Glutamatergic neuron (in vitro differentiated cells): ENCODE measurements at regions not wholly inside any gene's neighbourhood (a gene's known extent, or its start where the extent isn't known, plus 50 kb on each side); places are given as distances from the start of the nearest gene placed in this dataset.

Experiments
- DNase-seq: peaks from one replicate; pipeline ENCODE4 v3.0.0; 2022
- H3K27ac Mint-ChIP-seq: one replicate; pipeline ENCODE4 v1.8.0; 2020; ENCODE audit warnings: mild to moderate bottlenecking, mixed read lengths, inconsistent platforms; ENCODE audit not compliant: unreplicated experiment
- H3K27me3 Mint-ChIP-seq: one replicate; pipeline ENCODE4 v1.8.0; 2020; ENCODE audit warnings: mild to moderate bottlenecking, moderate library complexity, mixed read lengths, inconsistent platforms; ENCODE audit not compliant: unreplicated experiment
- H3K36me3 Mint-ChIP-seq: one replicate; pipeline ENCODE4 v1.8.0; 2020; ENCODE audit warnings: mild to moderate bottlenecking, mixed read lengths, inconsistent platforms; ENCODE audit not compliant: unreplicated experiment
- H3K4me1 Mint-ChIP-seq: one replicate; pipeline ENCODE4 v1.8.0; 2020; ENCODE audit warnings: mild to moderate bottlenecking, low read depth, mixed read lengths, inconsistent platforms; ENCODE audit not compliant: unreplicated experiment
- H3K4me3 Mint-ChIP-seq: one replicate; pipeline ENCODE4 v1.8.0; 2020; ENCODE audit warnings: mild to moderate bottlenecking, mixed read lengths, inconsistent platforms; ENCODE audit not compliant: unreplicated experiment
- H3K9me3 Mint-ChIP-seq: one replicate; pipeline ENCODE4 v1.8.0; 2020; ENCODE audit warnings: mild to moderate bottlenecking, moderate library complexity, mixed read lengths, inconsistent platforms; ENCODE audit not compliant: unreplicated experiment
- CTCF ChIP-seq: fragments of 200-600 bp; sonication (generic); IDR thresholded peaks from one replicate; pipeline ENCODE4 v1.5.0; 2021; ENCODE audit not compliant: partially characterized antibody, unreplicated experiment

DNA sequence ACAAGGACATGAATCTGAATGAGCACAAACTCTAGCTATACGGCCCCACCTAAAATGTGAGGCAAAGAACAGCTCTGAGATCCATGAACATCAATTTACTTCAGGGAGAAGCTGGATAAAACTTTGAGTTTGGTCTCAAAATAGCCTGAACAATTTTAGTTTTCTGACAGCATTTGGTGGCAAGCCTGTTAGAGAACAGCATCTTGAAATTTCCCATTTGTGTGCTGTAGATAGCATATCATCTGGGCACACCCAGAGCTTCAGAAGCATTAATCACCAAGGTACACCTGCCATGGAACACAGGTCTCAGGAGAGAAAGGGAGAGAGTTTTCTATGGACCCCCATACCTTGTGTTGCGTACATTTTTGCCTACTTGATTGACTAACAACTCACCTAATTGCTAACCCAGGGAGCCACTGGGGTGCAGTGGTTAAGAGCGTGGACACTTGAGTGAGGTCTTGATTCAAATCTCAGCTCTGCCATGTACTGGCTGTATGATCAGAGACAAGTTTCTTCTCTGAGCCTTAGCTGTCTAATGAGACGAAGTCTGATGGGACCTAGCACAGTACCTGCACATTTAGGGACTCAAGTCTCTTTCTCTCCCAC is 264.9 kb downstream of the PIK3R1 start:
- Mint-ChIP-seq H3K4me1 (peaks cover 42% of the 10 kb centered on the region), H3K36me3 (no peaks in the 10 kb centered on the region), H3K27ac (no peak overlapping the region), H3K9me3 (no peaks in the 10 kb centered on the region), H3K27me3 (peaks cover 7% of the 10 kb centered on the region), H3K4me3 (no peak overlapping the region)
- DNase-seq = no peak
- TF ChIP-seq CTCF = no peak

- no peaks in the 10 kb centered on the region for H3K36me3 Mint-ChIP-seq
- peak overlapping the region; percentile 64 for H3K27ac Mint-ChIP-seq
- H3K4me1 Mint-ChIP-seq = peaks cover 42% of the 10 kb centered on the region
- peaks cover 5% of the 10 kb centered on the region for H3K27me3 Mint-ChIP-seq
- no peak for TF ChIP-seq CTCF
- peak overlapping the region; percentile 18 for H3K4me3 Mint-ChIP-seq
- no peaks in the 10 kb centered on the region for H3K9me3 Mint-ChIP-seq
- peak; percentile 18 for DNase-seq
Measured at GRCh38 chr5:68482199-68482598, 266.6 kb downstream of the PIK3R1 start.

- no peak for TF ChIP-seq CTCF
- DNase-seq = no peak
- peaks cover 5% of the 10 kb centered on the region for H3K27me3 Mint-ChIP-seq
- H3K9me3 Mint-ChIP-seq = no peaks in the 10 kb centered on the region
- peaks cover 28% of the 10 kb centered on the region for H3K4me1 Mint-ChIP-seq
- no peak overlapping the region for H3K27ac Mint-ChIP-seq
- peaks cover 4% of the 10 kb centered on the region for H3K36me3 Mint-ChIP-seq
- H3K4me3 Mint-ChIP-seq = no peak overlapping the region
Measured at GRCh38 chr5:68484307-68485068, 268.9 kb downstream of the PIK3R1 start.

DNA sequence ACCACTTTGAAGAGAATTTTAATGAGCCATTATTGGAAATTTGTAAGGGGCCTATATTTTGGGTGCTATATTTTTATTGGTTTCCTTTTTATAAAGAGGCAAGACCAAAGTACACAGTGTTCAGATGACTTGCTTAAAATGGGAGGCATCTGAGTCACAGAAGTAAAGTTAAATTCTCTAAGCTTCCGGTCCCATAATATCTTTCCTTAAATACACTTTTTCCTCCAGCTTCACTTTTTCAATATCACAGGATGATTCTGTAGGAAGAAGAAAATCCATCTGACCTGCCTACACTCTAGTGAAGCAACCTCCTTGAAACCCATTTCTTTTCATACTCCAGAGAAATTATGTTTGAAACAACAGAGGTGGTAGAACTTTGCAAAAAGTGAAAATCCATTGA is 274.0 kb downstream of the PIK3R1 start:
- no peaks in the 10 kb centered on the region for H3K27me3 Mint-ChIP-seq
- peaks cover 4% of the 10 kb centered on the region for H3K36me3 Mint-ChIP-seq
- no peaks in the 10 kb centered on the region for H3K9me3 Mint-ChIP-seq
- no peak overlapping the region for H3K27ac Mint-ChIP-seq
- H3K4me1 Mint-ChIP-seq = peaks cover 7% of the 10 kb centered on the region
- no peak for DNase-seq
- H3K4me3 Mint-ChIP-seq = no peak overlapping the region
- no peak for TF ChIP-seq CTCF

DNA sequence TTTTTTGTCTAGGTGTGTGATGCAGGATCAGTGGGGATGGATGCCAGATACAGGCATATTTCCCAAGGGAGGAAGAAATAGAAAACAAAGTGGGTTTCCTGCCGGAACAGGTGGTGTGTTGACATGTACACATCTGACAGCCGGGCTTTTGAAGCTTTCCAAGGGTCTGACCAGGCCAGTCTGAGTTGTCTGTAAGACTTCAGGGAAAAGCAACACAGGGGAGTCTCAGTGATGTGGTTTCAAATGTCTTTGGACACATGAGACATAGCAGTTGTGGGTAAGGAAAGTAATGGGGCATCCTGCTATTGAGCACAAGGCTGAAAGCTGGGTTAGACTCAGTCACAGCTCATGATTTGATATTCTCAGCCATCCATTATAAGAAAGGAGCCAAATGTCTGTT is 274.9 kb downstream of the PIK3R1 start:
- H3K4me1 Mint-ChIP-seq = peaks cover 7% of the 10 kb centered on the region

More for the DNA sequence above, 274.9 kb downstream of the PIK3R1 start:
- no peak for TF ChIP-seq CTCF
- H3K36me3 Mint-ChIP-seq = peaks cover 4% of the 10 kb centered on the region
- H3K9me3 Mint-ChIP-seq = no peaks in the 10 kb centered on the region
- no peak overlapping the region for H3K4me3 Mint-ChIP-seq
- H3K27me3 Mint-ChIP-seq = no peaks in the 10 kb centered on the region
- DNase-seq = no peak
- no peak overlapping the region for H3K27ac Mint-ChIP-seq
